GM12892 (cell line): ENCODE measurements at regions not wholly inside any gene's neighbourhood (a gene's known extent, or its start where the extent isn't known, plus 50 kb on each side); places are given as distances from the start of the nearest gene placed in this dataset.

Experiments
- POLR2A ChIP-seq: IDR thresholded peaks from 2 replicates; pipeline ENCODE4 v1.6.1; 2011; ENCODE audit warnings: low read depth, low read length, control low read depth
- POLR2AphosphoS5 ChIP-seq: IDR thresholded peaks from 2 replicates; pipeline ENCODE4 v1.6.1; 2011; ENCODE audit warnings: low read depth, low read length, control low read depth
- TAF1 ChIP-seq: IDR thresholded peaks from 2 replicates; pipeline ENCODE4 v1.6.1; 2011; ENCODE audit warnings: low read depth, mild to moderate bottlenecking, control low read depth, low read length, borderline replicate concordance

DNA sequence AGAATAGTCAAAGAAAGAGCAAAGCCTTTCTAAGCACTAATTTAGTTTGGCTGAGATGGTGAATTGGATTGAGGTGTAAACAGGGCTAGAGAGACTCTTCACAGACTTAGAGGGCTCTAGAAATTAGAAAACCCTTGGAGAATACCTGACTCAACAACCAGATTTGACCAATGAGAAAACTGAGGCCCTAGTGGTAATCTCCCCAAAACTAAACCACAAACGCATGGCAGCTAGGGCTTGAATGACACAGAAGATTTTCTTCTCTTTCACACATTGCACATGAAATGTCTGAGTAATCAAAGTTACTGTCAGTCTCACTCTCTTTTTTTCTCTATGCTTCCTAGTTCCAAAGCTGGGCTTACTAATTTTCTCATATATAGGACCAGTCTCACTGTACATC lies 314.5 kb upstream of the KCNJ16 start:
- TF ChIP-seq POLR2A (no peak), POLR2AphosphoS5 (no peak), TAF1 (no peak)
